Activated CD8-positive, alpha-beta memory T cell treated with anti-CD3 and anti-CD28 coated beads, Interleukin-2, amount 50 U/mL, for 1 hour (primary cell): ENCODE measurements at regions not wholly inside any gene's neighbourhood (a gene's known extent, or its start where the extent isn't known, plus 50 kb on each side); places are given as distances from the start of the nearest gene placed in this dataset.

Experiments
- DNase-seq: peaks from one replicate; pipeline ENCODE4 v3.0.0-alpha.2; 2020; ENCODE audit errors: extremely low read depth

DNA sequence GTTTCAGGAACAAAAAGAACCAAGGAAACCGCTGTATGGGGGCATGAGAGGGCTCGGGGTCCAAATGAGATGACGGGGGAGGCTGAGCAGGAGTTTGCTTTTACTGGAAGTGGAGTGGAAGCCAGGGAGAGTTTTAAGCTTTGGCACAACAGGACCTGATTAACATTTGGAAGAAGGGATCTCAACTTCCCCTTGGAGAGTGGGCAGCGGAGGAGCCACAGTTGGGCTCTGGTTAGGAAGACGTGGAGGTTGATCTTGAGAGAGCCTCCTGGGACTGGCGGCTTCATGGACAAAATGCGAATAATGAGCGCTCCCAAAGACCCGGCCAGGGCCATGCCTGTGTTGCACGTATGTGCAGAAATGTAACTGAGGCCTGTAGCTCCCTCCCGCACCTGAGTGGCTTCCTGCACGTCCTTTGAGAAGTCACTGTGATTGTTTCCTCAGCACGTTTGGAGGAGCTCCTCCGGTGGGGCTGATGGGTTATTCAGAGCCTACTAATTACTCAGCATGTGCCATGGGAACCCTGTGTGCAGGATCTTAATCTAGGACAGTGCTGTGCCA, 595.3 kb upstream of the MGMT start:
- no peak for DNase-seq

DNA sequence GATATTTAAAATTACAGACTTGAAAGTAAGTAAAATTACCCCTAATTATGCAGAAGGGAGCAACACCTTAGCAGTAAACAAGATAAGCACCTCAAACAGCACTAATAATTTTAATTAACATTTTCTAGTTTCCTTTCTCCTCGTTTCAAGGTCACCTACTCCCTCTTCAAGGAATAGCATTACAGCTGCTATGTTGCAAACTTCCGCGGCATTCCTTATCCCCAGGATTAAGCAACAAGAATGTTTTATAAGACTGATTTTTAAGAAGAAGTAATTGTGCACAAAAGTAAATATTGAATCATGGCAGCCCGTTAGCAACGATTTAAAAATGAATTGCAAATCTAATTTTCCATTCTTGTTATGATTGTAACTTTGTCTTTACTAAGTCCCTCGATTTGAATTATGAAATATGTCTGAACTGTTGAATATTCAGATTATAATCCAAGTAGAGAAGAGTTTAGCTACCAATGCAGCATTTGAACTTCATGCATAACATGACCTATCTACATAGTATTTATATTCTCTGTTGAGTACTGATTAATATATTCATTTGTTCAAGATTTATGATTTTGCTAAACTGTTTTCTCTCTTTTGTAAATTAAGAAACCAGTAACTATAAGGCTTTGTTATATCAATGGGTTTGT, 593.5 kb upstream of the MGMT start:
- no peak for DNase-seq

DNA sequence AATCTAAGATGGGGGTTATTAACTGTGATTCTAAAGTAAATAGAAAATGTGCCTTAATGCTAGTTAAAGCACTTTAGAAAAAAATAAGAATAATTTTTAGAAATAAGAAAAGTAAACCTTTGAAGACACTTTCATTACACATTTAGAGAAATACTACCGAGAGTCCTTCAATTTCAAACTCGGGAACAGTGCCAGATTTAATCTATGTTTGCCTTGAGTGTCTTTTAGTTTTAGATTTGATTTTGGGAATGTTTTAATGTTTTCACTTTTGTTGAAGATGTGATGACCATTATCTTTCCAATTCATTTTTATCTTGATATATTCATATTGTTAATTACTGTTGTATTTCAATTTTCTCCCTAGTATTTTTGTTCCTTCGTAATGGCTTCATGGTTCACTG, 592.7 kb upstream of the MGMT start:
- DNase-seq = no peak

DNA sequence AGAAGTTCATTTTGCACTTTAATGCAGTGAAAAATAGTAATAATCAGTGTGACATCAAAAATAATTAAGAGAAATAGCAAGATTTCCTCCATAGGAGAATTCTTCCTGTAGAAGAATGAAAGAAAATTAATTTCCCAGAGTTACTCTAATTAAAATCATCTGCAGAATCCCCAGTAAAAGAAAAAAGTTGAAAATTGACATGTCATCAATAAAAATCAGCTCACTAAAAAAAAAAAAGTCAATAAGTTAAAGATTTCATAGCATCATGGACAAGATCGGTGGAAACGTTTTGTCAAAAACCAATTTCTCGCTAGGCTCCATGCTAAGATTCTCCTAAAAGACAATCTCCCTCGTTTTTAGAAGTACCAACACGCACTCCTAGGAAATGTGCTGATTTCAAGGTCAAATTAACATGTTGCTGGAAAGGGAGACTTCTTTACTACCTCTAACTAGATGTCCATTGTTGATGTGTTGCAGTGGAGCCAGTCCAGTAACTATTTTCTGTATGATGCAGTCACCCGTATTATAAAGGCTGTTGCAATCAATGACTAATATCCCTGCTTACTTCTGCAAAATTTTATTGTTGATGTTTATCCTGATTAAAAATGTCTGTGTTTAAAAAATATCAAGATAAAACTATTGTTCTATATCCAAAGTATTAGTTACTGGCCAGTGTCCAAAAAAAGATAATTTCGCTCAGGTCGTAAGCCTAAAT, 591.9 kb upstream of the MGMT start:
- no peak for DNase-seq

DNA sequence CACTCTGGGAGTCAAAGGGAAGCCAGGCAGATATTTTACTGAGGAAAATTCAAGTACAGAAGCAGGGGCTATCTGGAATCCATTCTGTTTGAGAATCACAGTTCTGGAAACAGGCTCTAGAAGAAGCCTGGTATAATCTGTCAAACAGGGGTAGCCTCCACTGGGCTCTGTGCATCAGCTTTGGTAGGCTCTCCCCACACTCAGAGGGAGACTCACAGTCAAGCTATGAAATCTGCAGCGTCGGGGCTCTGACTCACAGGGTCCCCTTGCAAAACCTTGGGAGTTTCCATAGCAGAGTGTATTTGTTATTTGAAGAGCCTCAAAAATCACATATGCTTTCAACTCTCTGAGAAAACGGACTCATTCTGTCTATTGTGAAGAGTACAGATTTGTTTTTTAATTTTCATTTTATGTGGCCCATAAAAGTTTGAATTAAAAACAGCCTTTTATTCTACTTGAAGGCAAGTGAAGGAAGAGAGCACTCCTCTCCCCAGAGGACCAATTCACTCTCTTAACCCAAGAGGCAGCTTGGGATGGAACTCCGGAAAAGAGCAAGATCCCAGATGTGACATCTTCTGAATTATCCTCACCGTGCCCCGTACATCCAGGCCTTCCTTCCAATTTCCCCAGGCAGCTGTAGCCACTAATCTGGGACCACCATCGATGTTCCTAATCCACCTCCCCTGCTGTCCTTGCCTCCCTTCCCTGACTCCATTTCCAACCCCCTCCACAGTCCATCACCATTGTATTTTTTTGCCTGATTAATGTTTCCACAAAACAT, 590.9 kb upstream of the MGMT start:
- DNase-seq = no peak

DNA sequence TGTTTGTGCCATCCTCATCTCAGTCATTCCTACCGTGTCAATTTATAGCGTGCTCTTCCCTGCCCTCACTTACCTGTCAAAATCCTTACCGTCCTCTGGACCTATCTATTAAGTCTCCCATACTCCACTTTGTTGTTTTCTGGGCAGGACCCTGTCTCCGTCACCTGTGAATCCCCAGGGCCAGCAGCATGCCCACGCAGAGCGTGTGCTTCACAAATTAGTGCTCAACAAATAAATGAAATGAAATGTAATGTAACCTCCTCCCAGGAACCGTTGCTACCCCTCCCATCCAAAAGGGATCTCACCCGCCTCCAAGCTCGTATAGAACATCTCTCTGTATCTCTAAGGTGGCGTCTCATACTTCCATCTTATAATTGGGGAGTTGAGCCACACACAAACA, 589.9 kb upstream of the MGMT start:
- no peak for DNase-seq

DNA sequence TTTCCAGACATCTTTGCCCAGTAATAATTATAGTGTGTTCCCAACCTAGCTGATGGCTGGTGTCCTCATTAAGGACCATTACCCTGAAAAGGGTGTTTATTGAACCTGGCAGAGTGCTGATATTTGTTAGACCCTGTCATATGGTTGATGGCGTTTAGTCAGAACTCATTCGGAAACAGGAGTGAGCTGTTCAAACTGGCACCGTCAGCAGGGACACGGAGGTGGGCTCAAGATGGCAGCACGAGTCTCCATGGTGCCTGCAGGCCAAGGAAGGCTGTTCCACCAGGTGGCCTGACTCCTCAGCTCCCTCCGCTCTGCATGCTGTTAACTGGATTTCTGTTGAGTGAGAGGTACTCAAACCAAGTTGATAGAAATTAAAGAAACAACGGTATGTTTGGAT, 589.1 kb upstream of the MGMT start:
- DNase-seq = no peak

DNA sequence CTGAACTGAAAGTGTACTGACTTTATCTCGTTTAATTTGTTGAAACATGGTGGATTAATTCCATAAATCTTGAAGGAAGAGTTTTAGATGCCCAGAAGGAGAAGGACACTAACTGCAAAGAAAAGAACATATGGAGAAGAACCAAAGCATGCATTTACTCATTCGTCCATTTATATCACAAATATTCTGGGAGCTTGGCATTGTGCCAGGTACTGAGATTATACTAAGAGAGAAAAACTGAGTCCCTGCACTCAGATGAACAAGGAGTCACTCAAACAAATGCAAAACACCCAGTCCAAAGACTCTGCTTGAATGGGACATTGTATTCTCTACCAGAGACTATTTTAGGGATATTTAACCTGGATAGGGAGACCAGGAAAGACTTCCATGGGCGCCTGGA, 588.0 kb upstream of the MGMT start:
- no peak for DNase-seq

DNA sequence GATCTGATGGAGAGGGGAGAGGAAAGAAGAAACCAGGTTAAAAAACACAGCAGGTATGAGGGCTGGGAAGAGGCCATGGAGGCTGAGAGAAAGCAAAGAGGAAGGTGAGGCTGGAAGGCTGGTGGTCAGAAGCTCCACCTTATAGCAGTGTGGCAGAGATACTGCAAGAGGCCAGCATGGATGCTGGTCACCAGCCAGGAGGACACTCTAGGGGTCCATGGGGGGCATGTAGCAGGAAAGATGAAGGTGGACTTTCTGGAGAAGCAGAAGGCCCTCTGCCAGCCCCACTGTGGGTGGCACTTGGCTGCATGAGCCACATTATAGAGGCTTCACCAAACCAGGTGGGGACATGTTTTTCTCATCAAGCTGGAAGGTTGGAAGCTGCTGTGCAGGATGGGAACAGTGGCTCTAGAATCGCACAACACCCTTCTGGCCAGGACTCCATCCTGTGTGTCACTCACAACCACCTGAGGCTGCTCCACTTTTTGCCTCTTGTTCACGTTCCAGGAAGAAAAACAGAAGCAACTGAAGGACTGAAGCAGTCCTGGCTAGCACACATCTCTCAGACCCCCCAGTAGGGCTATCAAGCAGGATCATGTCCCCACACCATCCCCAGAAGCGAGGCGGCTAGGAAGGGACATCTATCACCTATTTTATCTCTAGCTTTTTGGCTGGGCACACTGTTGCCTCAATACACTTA, 587.5 kb upstream of the MGMT start:
- DNase-seq = no peak

DNA sequence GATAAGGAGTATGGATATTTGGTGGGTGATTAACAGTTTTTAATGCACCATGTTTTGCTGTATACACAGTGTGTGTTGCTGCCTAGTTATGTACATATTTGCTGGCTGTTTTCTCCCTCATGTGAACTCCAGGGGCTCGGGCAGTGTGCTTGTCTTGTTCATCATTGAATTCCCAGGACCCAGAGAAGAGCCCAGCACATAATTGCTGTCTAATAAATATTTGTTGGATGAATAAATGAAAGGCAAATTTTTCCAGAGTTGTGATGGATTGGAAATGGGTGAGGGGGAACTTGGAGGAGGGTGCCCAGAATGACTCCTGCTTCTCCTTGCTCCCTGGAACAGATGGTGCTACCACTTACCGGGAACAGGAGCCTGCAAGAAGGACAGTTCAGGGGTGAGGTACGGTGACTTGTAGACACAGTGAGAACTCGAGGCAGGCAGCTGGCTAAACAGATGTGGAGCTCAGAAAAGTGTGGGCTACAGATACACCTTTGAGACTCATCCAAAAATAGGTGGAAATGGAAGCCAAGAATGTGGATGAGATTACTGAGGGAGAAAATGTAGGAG, 586.8 kb upstream of the MGMT start:
- DNase-seq = no peak

DNA sequence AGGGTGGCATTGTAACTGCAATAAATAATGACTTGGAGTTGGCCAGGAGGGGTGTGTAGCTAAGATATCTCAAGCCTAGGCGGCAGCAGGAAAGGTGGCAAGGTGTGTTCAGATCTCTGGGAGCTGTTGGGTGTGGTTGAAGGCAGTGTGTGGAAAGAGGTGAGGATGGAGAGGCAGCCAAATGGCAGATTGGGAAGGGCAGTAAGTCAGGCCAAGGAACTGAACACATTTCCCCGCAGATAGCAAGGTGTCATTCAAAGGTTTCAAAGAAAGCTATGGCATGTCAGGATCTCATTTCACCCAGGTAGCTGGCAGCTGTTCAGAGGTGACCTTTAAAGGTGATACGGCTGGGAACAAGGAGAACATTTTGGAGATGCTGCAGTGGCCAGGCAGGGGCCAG, 586.0 kb upstream of the MGMT start:
- no peak for DNase-seq

DNA sequence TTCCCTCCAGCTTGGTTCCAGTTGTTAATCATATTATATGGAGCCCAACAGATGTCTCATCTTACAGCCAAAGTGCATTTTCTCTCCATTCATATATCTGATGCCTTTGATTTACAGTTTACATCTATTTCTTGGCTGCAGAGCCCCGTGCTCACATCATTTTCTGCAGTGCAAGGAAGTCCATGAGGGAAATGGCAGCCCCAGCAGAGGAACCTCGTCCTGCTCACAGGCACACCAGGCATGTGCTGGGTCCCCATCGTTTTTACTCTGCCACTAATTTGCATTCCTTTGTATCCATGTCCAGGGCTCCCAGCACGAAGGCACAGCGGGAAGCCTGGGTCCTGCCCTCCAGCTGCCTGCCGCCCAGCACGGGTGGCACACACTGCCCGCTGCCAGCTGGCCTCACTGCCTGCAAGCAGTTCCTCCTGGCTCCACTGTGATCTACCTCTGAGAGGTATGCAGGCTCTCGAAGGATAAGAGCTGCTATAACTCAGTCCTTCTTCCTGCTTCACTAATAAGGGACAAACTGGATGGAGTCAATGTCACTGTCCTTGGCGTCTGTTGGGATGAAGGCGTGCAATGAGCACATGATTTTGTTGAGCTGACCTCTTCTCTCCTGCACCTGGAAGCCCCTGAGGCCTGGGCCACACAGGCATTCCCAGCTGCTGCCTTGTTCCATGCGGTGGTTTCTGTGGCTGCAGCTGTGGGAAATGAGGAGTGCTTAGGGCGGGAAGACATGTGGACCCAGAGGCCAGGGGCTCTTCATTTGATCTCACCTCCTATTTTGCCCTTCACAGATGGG, 583.6 kb upstream of the MGMT start:
- DNase-seq = no peak

DNA sequence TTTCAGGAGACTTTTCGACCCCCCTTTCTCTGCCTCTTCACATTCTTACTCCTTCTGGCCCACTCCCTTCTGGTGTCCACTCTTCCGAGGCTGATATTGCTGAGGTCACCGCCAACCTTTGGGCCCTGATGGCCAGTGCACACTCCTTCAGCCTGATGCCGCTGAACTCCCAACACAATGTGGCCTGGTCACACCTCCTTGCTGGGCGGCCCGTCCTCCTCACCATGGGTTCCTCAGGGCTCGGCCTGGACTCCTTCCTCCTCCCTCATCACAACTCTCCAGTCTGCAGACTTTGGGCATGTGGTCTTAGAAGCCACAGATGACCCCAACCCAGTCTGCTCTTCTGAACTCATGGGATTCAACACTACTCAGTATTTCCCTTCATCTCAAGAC, 583.0 kb upstream of the MGMT start:
- no peak for DNase-seq

DNA sequence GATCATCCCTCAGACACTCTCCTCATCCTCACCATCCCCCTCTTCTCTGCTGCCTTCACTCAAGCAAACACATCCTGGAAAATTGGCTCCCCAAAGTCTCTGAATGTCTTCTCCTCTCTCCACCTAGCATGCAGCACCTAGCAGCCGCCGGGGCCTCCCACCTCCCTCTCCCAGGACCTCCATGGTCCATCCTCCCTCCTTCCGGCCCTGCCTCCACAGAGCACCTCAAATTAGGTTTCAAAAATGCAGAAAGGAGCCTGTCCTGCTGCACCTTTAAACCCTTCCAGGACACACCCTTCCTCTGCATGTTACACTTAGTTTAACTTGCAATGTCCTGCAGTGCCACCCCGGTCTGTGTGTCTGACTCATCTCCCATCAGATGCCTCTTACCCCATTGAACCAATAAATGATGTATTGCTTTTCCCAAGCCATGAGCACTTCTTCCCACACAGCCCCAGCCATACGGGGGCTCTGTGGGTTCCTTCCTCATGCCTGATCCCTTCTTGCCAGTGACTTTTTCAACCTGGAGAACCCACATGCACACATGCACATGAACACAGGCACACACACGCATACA, 582.5 kb upstream of the MGMT start:
- DNase-seq = no peak

DNA sequence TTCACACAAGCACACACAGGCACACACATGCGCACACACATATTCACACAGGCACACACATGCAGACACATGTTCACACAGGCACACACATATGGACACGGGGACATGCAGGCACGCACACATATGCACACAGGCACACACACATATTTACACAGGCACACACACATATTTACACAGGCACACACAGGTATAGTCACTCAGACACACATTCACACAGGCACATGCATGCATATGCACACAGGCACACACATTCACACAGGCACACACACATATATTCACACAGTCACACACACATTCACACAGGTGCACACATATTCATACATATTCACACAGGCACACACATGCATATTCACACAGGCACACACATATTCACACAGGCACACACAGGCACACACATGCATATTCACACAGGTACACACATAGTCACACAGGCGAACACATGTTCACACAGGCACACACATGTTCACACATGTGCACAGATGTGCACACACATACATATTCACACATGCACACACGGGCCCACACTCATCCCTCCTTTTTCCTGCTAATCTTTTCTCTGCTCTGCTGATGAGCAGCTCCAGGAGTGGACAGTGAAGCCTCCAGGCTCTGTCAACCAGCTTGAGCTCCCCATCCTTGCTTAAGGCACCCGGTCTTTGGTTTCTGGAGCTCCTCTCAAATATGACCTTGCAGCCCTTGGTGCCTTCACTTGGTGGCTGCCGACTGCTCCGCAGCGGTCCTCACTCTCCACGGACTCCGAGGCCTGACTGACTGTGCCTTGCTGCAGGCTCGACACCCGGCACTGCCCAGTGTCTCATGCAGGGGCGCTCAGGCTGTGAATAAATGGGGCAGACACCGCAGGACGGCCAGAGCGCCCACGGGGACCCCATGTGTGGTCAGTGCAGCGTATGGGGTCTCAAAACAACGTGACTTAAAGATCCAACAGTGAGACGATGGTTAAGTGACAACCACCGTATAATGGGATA, 581.2 kb upstream of the MGMT start:
- DNase-seq = no peak

DNA sequence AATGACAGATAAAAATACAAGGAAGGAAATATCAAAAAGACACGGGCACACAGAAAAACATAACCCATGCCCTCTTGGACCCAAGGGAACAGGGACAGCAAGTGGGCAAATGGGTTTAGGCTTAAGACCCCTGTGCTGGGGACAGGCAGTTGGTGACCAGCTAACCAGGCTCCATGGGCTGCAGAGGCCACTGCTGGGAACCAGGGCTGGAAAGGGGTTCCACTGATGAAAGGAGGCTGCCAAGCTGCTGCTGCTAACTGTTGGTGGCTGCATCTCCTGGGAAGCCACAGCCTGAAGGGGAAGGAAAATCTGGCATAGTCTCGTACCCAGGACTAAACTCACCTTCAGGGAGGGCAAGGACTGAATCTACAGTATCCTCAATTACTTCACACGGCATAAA, 579.2 kb upstream of the MGMT start:
- DNase-seq = no peak

DNA sequence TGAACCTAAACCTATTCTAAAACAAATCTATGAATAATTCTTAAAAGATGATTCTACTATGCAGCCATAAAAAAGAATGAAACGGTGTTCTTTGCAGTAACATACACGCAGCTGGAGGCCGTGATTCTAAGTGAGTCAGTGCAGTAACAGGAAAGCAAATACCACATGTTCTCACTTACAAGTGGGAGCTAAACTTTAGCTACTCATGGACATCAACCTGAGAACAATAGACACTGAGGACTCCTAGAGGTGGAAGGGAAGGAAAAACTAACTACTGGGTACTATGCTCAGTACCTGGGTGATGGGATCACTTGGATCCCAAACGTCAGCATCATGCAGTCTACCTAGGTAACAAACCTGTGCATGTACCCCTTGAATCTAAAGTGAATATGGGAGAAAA, 575.0 kb upstream of the MGMT start:
- no peak for DNase-seq

DNA sequence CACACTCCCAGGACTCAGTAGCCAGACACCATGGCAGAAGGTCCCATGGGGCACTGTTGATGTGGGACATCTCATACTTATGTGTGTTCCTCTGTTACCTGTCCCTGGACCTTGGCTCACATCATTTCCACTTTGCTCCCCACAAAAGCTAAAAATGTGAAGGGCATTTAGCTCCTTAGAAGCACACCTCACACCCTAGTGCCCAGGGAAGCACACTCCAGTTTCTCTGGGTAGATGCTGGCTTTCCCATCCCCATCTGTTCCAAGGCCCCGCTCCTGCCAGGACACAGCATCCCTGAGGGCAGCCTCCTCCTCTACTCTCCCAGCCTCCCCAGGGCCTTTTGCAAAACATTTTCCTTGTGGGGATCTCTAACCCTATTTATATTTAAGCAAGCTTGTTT, 572.4 kb upstream of the MGMT start:
- no peak for DNase-seq

DNA sequence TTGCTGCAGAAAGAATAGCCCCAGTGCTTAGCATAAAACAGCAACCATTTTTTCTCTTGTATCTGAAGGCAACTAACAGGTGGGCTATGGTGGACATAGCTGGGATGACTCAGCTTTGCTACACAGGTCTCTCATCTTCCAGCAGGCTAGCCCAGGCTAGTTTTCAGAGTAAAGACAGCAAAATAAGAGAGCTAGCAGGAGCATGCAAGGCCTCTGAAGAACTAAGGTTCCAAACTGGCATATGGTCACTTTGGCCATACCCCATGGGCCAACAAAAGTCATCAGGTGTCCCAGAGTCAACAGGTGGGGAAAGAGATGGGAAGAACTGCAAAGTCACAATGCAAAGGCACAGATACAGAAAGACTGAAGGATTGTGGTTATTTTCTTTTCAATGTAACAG, 571.6 kb upstream of the MGMT start:
- no peak for DNase-seq
